MCF 10A (cell line): ENCODE measurements at regions not wholly inside any gene's neighbourhood (a gene's known extent, or its start where the extent isn't known, plus 50 kb on each side); places are given as distances from the start of the nearest gene placed in this dataset.
A peak's percentile ranks its signal among the peaks of the same experiment; 100 is the strongest.

Experiments
- BruUV-seq: library from RNA; stranded (reverse); fragments of 400-500 nt; replicated peaks from 2 replicates; lab custom pipeline; 2021; lab: Mats Ljungman, UMichigan
- CTCF ChIA-PET: fragments of 300-600 bp; sonication (Branson Sonifier 250); formaldehyde crosslinking; extraction: SDS; loops from one replicate; lab custom pipeline; 2021; ENCODE audit warnings: antibody characterized with exemption, inconsistent platforms; lab: Yijun Ruan, JAX
- POLR2A ChIA-PET: fragments of 300-600, 350-650 bp; sonication (Branson Sonifier 250); formaldehyde crosslinking; extraction: SDS; loops from one replicate; lab custom pipeline; 2020; ENCODE audit warnings: antibody characterized with exemption, inconsistent platforms; lab: Yijun Ruan, JAX
- DNase-seq: peaks from one replicate; pipeline ENCODE4 v3.0.0-alpha.2; 2018; ENCODE audit not compliant: unreplicated experiment
- H3K27ac Mint-ChIP-seq: one replicate; pipeline ENCODE4 v1.8.0; 2022; ENCODE audit warnings: mild to moderate bottlenecking, low read depth, mixed read lengths; ENCODE audit not compliant: unreplicated experiment
- H3K27me3 Mint-ChIP-seq: one replicate; pipeline ENCODE4 v1.8.0; 2022; ENCODE audit warnings: mixed read lengths; ENCODE audit not compliant: insufficient read depth, unreplicated experiment
- H3K36me3 Mint-ChIP-seq: one replicate; pipeline ENCODE4 v1.8.0; 2022; ENCODE audit warnings: mild to moderate bottlenecking, moderate library complexity, mixed read lengths; ENCODE audit not compliant: insufficient read depth, unreplicated experiment
- H3K4me1 Mint-ChIP-seq: one replicate; pipeline ENCODE4 v1.8.0; 2022; ENCODE audit warnings: mixed read lengths; ENCODE audit not compliant: insufficient read depth, unreplicated experiment
- H3K4me3 Mint-ChIP-seq: one replicate; pipeline ENCODE4 v1.8.0; 2022; ENCODE audit warnings: mild to moderate bottlenecking, moderate library complexity, mixed read lengths; ENCODE audit not compliant: unreplicated experiment
- H3K9me3 Mint-ChIP-seq: one replicate; pipeline ENCODE4 v1.8.0; 2022; ENCODE audit warnings: mixed read lengths; ENCODE audit not compliant: unreplicated experiment
- intact Hi-C: fragments of 100-400 bp; cut with micrococcal nuclease; formaldehyde crosslinking; loops from 2 replicates; pipeline ENCODE4 v1.14.1; 2022
- TF ChIP-seq, protein P1 (sequence below): fragments of 200-600 bp; IDR thresholded peaks from one replicate; pipeline ENCODE4 v1.8.0; 2022; ENCODE audit warnings: antibody characterized with exemption, mild to moderate bottlenecking; ENCODE audit not compliant: unreplicated experiment

- Mint-ChIP-seq H3K9me3 (no peaks in the 10 kb centered on the region), H3K27me3 (no peaks in the 10 kb centered on the region), H3K4me1 (peaks cover 28% of the 10 kb centered on the region), H3K36me3 (no peaks in the 10 kb centered on the region), H3K27ac (no peak overlapping the region), H3K4me3 (no peak overlapping the region)
- DNase-seq = no peak
- no TSS peak for BruUV-seq
- TF ChIP-seq, protein P1, sequence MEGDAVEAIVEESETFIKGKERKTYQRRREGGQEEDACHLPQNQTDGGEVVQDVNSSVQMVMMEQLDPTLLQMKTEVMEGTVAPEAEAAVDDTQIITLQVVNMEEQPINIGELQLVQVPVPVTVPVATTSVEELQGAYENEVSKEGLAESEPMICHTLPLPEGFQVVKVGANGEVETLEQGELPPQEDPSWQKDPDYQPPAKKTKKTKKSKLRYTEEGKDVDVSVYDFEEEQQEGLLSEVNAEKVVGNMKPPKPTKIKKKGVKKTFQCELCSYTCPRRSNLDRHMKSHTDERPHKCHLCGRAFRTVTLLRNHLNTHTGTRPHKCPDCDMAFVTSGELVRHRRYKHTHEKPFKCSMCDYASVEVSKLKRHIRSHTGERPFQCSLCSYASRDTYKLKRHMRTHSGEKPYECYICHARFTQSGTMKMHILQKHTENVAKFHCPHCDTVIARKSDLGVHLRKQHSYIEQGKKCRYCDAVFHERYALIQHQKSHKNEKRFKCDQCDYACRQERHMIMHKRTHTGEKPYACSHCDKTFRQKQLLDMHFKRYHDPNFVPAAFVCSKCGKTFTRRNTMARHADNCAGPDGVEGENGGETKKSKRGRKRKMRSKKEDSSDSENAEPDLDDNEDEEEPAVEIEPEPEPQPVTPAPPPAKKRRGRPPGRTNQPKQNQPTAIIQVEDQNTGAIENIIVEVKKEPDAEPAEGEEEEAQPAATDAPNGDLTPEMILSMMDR = no peak
- intact Hi-C loops = no loop called here
- CTCF ChIA-PET = interaction anchor here (0.6 to 14.4 kb wide), 10 partner anchors 10 to 244 kb away, joined by 3 to 318 read pairs (median 4); partner anchors contain the start of gene ALDH7A1
- POLR2A ChIA-PET = interaction anchor here (0.6 to 3.3 kb wide), 8 partner anchors 10 to 183 kb away, joined by 3 to 10 read pairs (median 3); partner anchors contain the start of gene GRAMD2B
Observed at GRCh38 chr5:126357585-126358342, 65.4 kb upstream of the GRAMD2B start.

DNA sequence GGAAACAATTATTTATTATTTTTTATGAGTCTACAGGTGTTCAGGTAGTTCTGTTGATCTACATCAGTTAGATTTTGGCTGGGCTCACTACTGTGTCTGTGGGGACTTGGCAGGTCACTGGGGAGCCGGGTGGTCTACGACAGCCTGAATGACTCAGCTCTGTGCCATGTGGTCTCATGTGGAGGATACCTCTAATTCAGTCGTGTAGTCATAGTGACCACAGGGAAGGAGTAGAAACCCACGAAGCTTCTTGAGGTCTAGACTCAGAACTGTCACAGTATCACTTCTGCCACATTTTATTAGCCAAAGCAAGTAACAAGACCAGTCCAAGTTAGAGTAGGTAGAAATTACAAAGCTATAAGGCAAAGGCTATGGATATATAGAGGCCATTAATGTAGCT lies 64.7 kb upstream of the GRAMD2B start:
- no peak overlapping the region for H3K27ac Mint-ChIP-seq
- ChIA-PET POLR2A (interaction anchor here (0.6 to 3.3 kb wide), 5 partner anchors 10 to 162 kb away, joined by 3 to 10 read pairs (median 6); partner anchors contain the start of gene GRAMD2B), CTCF (interaction anchor here (0.6 to 14.4 kb wide), 9 partner anchors 9 to 243 kb away, joined by 3 to 318 read pairs (median 3); partner anchors contain the start of gene ALDH7A1)
- no peaks in the 10 kb centered on the region for H3K27me3 Mint-ChIP-seq
- no peak for DNase-seq
- H3K36me3 Mint-ChIP-seq = no peaks in the 10 kb centered on the region
- TF ChIP-seq, protein P1 = no peak
- intact Hi-C loops = no loop called here
- no peak overlapping the region for H3K4me3 Mint-ChIP-seq
- peaks cover 24% of the 10 kb centered on the region for H3K4me1 Mint-ChIP-seq
- no peaks in the 10 kb centered on the region for H3K9me3 Mint-ChIP-seq
- no TSS peak for BruUV-seq

GRCh38 chr5:126359884-126360283 lies 63.3 kb upstream of the GRAMD2B start:
- Mint-ChIP-seq H3K27ac (no peak overlapping the region), H3K36me3 (no peaks in the 10 kb centered on the region), H3K4me3 (no peak overlapping the region), H3K4me1 (peaks cover 26% of the 10 kb centered on the region), H3K27me3 (no peaks in the 10 kb centered on the region), H3K9me3 (no peaks in the 10 kb centered on the region)
- CTCF ChIA-PET = interaction anchor here (1.2 to 14.4 kb wide), 5 partner anchors 10 to 177 kb away, joined by 4 to 318 read pairs (median 6); no protein-coding TSS in a partner anchor
- no peak for DNase-seq
- BruUV-seq = no TSS peak
- TF ChIP-seq, protein P1 = no peak
- intact Hi-C loops = no loop called here
- POLR2A ChIA-PET = interaction anchor here (0.5 to 3.3 kb wide), 8 partner anchors 11 to 418 kb away, joined by 3 to 23 read pairs (median 6); partner anchors contain the start of gene GRAMD2B

- peak; percentile 38 for DNase-seq
- H3K4me3 Mint-ChIP-seq = no peak overlapping the region
- intact Hi-C loops = no loop called here
- H3K9me3 Mint-ChIP-seq = no peaks in the 10 kb centered on the region
- ChIA-PET CTCF (interaction anchor here (0.7 to 14.4 kb wide), 6 partner anchors 11 to 232 kb away, joined by 3 to 318 read pairs (median 5); no protein-coding TSS in a partner anchor), POLR2A (interaction anchor here (0.5 to 3.3 kb wide), 7 partner anchors 10 to 417 kb away, joined by 3 to 23 read pairs (median 8); partner anchors contain the start of gene GRAMD2B)
- TF ChIP-seq, protein P1 = no peak
- no peaks in the 10 kb centered on the region for H3K27me3 Mint-ChIP-seq
- no peak overlapping the region for H3K27ac Mint-ChIP-seq
- H3K4me1 Mint-ChIP-seq = peaks cover 20% of the 10 kb centered on the region
- H3K36me3 Mint-ChIP-seq = no peaks in the 10 kb centered on the region
- no TSS peak for BruUV-seq
Observed at GRCh38 chr5:126360467-126360866, 62.7 kb upstream of the GRAMD2B start.
